Fibroblast of skin of right biceps (primary cell): ENCODE measurements at regions not wholly inside any gene's neighbourhood (a gene's known extent, or its start where the extent isn't known, plus 50 kb on each side); places are given as distances from the start of the nearest gene placed in this dataset.
"Not testable (repeated sequence)": the region's sequence is repeated elsewhere in the genome, so short reads cannot be mapped to it uniquely, and the experiment has no call there.

Experiments used
- DNase-seq: peaks from one replicate; pipeline ENCODE4 v3.0.0-alpha.2; 2013

GRCh38 chr4:12562476-12563140 is 921.5 kb downstream of the RAB28 start:
- no peak for DNase-seq

- no peak for DNase-seq
These were observed 922.1 kb downstream of the RAB28 start for GRCh38 chr4:12562021-12562420.

- DNase-seq = peak; percentile 52
These were observed 929.1 kb downstream of the RAB28 start for GRCh38 chr4:12555011-12555410.

- DNase-seq = no peak
These were observed 935.5 kb downstream of the RAB28 start for GRCh38 chr4:12548678-12549077.

- DNase-seq = no peak
These were observed 938.3 kb downstream of the RAB28 start for GRCh38 chr4:12545812-12546211.

- no peak for DNase-seq
These were observed 946.0 kb downstream of the RAB28 start for GRCh38 chr4:12538162-12538561.

GRCh38 chr4:12534684-12535083 is 949.5 kb downstream of the RAB28 start:
- DNase-seq = no peak

GRCh38 chr4:12519426-12519825 is 964.7 kb downstream of the RAB28 start:
- no peak for DNase-seq

GRCh38 chr4:12507868-12508481 is 976.2 kb downstream of the RAB28 start:
- no peak for DNase-seq

GRCh38 chr4:12500409-12500808 is 983.7 kb downstream of the RAB28 start:
- no peak for DNase-seq

- DNase-seq = no peak
These were observed 984.4 kb downstream of the RAB28 start for GRCh38 chr4:12499693-12500092.

GRCh38 chr4:12495211-12495610 is 988.9 kb downstream of the RAB28 start:
- DNase-seq = no peak

GRCh38 chr4:12492730-12493393 is 991.3 kb downstream of the RAB28 start:
- no peak for DNase-seq

GRCh38 chr4:12488672-12489071 is 995.5 kb downstream of the RAB28 start:
- no peak for DNase-seq

- no peak for DNase-seq
These were observed 997.1 kb downstream of the RAB28 start for GRCh38 chr4:12487000-12487399.

GRCh38 chr4:12472087-12472486 is 1012.1 kb downstream of the RAB28 start:
- DNase-seq = no peak

GRCh38 chr4:12471193-12471592 is 1012.9 kb downstream of the RAB28 start:
- no peak for DNase-seq

- not testable (repeated sequence) for DNase-seq
These were observed 1022.6 kb downstream of the RAB28 start for GRCh38 chr4:12461576-12461975.

GRCh38 chr4:12459126-12459525 is 1025.0 kb downstream of the RAB28 start:
- DNase-seq = no peak

GRCh38 chr4:12458621-12459020 is 1025.5 kb downstream of the RAB28 start:
- DNase-seq = no peak

GRCh38 chr4:12452291-12452690 is 1023.6 kb upstream of the HS3ST1 start:
- DNase-seq = no peak

GRCh38 chr4:12447451-12447850 is 1018.8 kb upstream of the HS3ST1 start:
- no peak for DNase-seq

GRCh38 chr4:12446657-12447185 is 1018.0 kb upstream of the HS3ST1 start:
- DNase-seq = no peak

GRCh38 chr4:12446256-12446655 is 1017.6 kb upstream of the HS3ST1 start:
- DNase-seq = no peak
